Activated CD8-positive, alpha-beta T cell treated with anti-CD3 and anti-CD28 coated beads for 36 hours (primary cell): ENCODE measurements at regions not wholly inside any gene's neighbourhood (a gene's known extent, or its start where the extent isn't known, plus 50 kb on each side); places are given as distances from the start of the nearest gene placed in this dataset.

Source experiments
- ATAC-seq: fragments of 200-7000 bp; cut with Tn5 transposase; one replicate; pipeline ENCODE4 v1.10.0; 2021; ENCODE audit warnings: mild to moderate bottlenecking, moderate library complexity
- CTCF ChIA-PET: fragments of 350-600 bp; sonication (Branson Sonifier 250); formaldehyde crosslinking; loops from one replicate; lab custom pipeline; 2021; ENCODE audit warnings: antibody characterized with exemption; lab: Charles Lee
- POLR2A ChIA-PET: fragments of 350-600 bp; sonication (Branson Sonifier 250); formaldehyde crosslinking; loops from one replicate; lab custom pipeline; 2021; ENCODE audit warnings: antibody characterized with exemption; lab: Charles Lee
- DNase-seq: peaks from one replicate; pipeline ENCODE4 v3.0.0-alpha.2; 2020
- H3K27ac Mint-ChIP-seq: one replicate; pipeline ENCODE4 v1.8.0; 2021; ENCODE audit warnings: mild to moderate bottlenecking, mixed read lengths
- H3K27me3 Mint-ChIP-seq: one replicate; pipeline ENCODE4 v1.8.0; 2021; ENCODE audit warnings: mixed read lengths
- H3K36me3 Mint-ChIP-seq: one replicate; pipeline ENCODE4 v1.8.0; 2021; ENCODE audit warnings: low read depth, mixed read lengths
- H3K4me1 Mint-ChIP-seq: one replicate; pipeline ENCODE4 v1.8.0; 2021; ENCODE audit warnings: low read depth, mixed read lengths
- H3K4me3 Mint-ChIP-seq: one replicate; pipeline ENCODE4 v1.8.0; 2021; ENCODE audit warnings: mild to moderate bottlenecking, moderate library complexity, mixed read lengths
- H3K9me3 Mint-ChIP-seq: one replicate; pipeline ENCODE4 v1.8.0; 2021; ENCODE audit warnings: mixed read lengths
- CTCF ChIP-seq: fragments of 200-600 bp; IDR thresholded peaks from one replicate; pipeline ENCODE4 v1.8.0; 2022; ENCODE audit warnings: antibody characterized with exemption, mild to moderate bottlenecking
- intact Hi-C: fragments of 100-400 bp; cut with micrococcal nuclease; formaldehyde crosslinking; loops from one replicate; pipeline ENCODE4 v1.10.0; 2022

GRCh38 chr21:27833298-27833697, 866.4 kb upstream of the ADAMTS5 start:
- H3K36me3 Mint-ChIP-seq, result no peaks in the 10 kb centered on the region
- POLR2A ChIA-PET, result no interaction called here
- intact Hi-C loops, result no loop called here

GRCh38 chr21:27831816-27832569, 865.1 kb upstream of the ADAMTS5 start:
- DNase-seq (no peak), ATAC-seq (no peak)
- H3K4me1 Mint-ChIP-seq, result no peaks in the 10 kb centered on the region
- no peaks in the 10 kb centered on the region for H3K36me3 Mint-ChIP-seq
- H3K27ac Mint-ChIP-seq, result no peak overlapping the region
- CTCF ChIA-PET, result no interaction called here
- H3K27me3 Mint-ChIP-seq, result no peaks in the 10 kb centered on the region
- POLR2A ChIA-PET, result no interaction called here
- intact Hi-C loops, result no loop called here
- H3K4me3 Mint-ChIP-seq, result no peak overlapping the region
- TF ChIP-seq CTCF, result no peak
- H3K9me3 Mint-ChIP-seq, result peaks cover 3% of the 10 kb centered on the region

More at GRCh38 chr21:27833298-27833697, 866.4 kb upstream of the ADAMTS5 start:
- H3K27me3 Mint-ChIP-seq, result no peaks in the 10 kb centered on the region
- H3K4me1 Mint-ChIP-seq, result no peaks in the 10 kb centered on the region
- ATAC-seq, result no peak
- TF ChIP-seq CTCF, result no peak
- DNase-seq, result no peak
- CTCF ChIA-PET, result no interaction called here
- H3K9me3 Mint-ChIP-seq, result peaks cover 3% of the 10 kb centered on the region
- H3K4me3 Mint-ChIP-seq, result no peak overlapping the region
- no peak overlapping the region for H3K27ac Mint-ChIP-seq

GRCh38 chr21:27831177-27831576, 864.3 kb upstream of the ADAMTS5 start:
- DNase-seq, result no peak
- no peak for ATAC-seq
- Mint-ChIP-seq H3K9me3 (peaks cover 3% of the 10 kb centered on the region), H3K27me3 (no peaks in the 10 kb centered on the region), H3K36me3 (no peaks in the 10 kb centered on the region), H3K4me3 (no peak overlapping the region), H3K4me1 (no peaks in the 10 kb centered on the region), H3K27ac (no peak overlapping the region)
- CTCF ChIA-PET, result no interaction called here
- intact Hi-C loops, result no loop called here
- no peak for TF ChIP-seq CTCF
- POLR2A ChIA-PET, result no interaction called here

- ChIA-PET POLR2A (no interaction called here), CTCF (no interaction called here)
- intact Hi-C loops, result no loop called here
- H3K4me1 Mint-ChIP-seq, result no peaks in the 10 kb centered on the region
- ATAC-seq, result no peak
- DNase-seq, result no peak
- no peaks in the 10 kb centered on the region for H3K36me3 Mint-ChIP-seq
- peaks cover 5% of the 10 kb centered on the region for H3K9me3 Mint-ChIP-seq
- H3K4me3 Mint-ChIP-seq, result no peak overlapping the region
- no peak for TF ChIP-seq CTCF
- H3K27me3 Mint-ChIP-seq, result no peaks in the 10 kb centered on the region
- H3K27ac Mint-ChIP-seq, result no peak overlapping the region
Observed at GRCh38 chr21:27827972-27828371, 861.1 kb upstream of the ADAMTS5 start.

- no peaks in the 10 kb centered on the region for H3K27me3 Mint-ChIP-seq
Observed at GRCh38 chr21:27825035-27825434, 858.1 kb upstream of the ADAMTS5 start.

More at GRCh38 chr21:27825035-27825434, 858.1 kb upstream of the ADAMTS5 start:
- no peak for TF ChIP-seq CTCF
- Mint-ChIP-seq H3K4me1 (no peaks in the 10 kb centered on the region), H3K27ac (no peak overlapping the region), H3K4me3 (no peak overlapping the region), H3K9me3 (peaks cover 5% of the 10 kb centered on the region), H3K36me3 (no peaks in the 10 kb centered on the region)
- DNase-seq (no peak), ATAC-seq (no peak)
- intact Hi-C loops, result no loop called here
- ChIA-PET CTCF (no interaction called here), POLR2A (interaction anchor here (0.6 kb wide), 1 partner anchor 1652 kb away, joined by 3 read pairs; no protein-coding TSS in a partner anchor)
